ENCODE measurements at regions not wholly inside any gene's neighbourhood (a gene's known extent, or its start where the extent isn't known, plus 50 kb on each side); places are given as distances from the start of the nearest gene placed in this dataset.

GRCh38 chr5:18181575-18181974 is 547.3 kb downstream of the TAF11L14 start:
- no peak overlapping the region for H3K4me3 ChIP-seq (ENCODE audit: low read depth, low read length)
- no peak for TF ChIP-seq CTCF (IDR thresholded peaks at IDR 0.05; ENCODE audit: insufficient read depth, low read length)
- DNase-seq (ENCODE audit: low read depth), result no peak

- no peak for TF ChIP-seq CTCF (IDR thresholded peaks at IDR 0.05; ENCODE audit: insufficient read depth, low read length)
- no peak overlapping the region for H3K4me3 ChIP-seq (ENCODE audit: low read depth, low read length)
- no peak for DNase-seq (ENCODE audit: low read depth)
Observed at GRCh38 chr5:18195910-18196309, 561.6 kb downstream of the TAF11L14 start.

GRCh38 chr5:18197734-18198133 is 563.5 kb downstream of the TAF11L14 start:
- no peak overlapping the region for H3K4me3 ChIP-seq (ENCODE audit: low read depth, low read length)
- no peak for DNase-seq (ENCODE audit: low read depth)
- no peak for TF ChIP-seq CTCF (IDR thresholded peaks at IDR 0.05; ENCODE audit: insufficient read depth, low read length)

- no peak overlapping the region for H3K4me3 ChIP-seq (ENCODE audit: low read depth, low read length)
- no peak for DNase-seq (ENCODE audit: low read depth)
- no peak for TF ChIP-seq CTCF (IDR thresholded peaks at IDR 0.05; ENCODE audit: insufficient read depth, low read length)
Observed at GRCh38 chr5:18202164-18202563, 567.9 kb downstream of the TAF11L14 start.

GRCh38 chr5:18203296-18203695 is 569.0 kb downstream of the TAF11L14 start:
- H3K4me3 ChIP-seq (ENCODE audit: low read depth, low read length), result no peak overlapping the region
- no peak for DNase-seq (ENCODE audit: low read depth)
- TF ChIP-seq CTCF (IDR thresholded peaks at IDR 0.05; ENCODE audit: insufficient read depth, low read length), result no peak

- DNase-seq (ENCODE audit: low read depth), result no peak
- H3K4me3 ChIP-seq (ENCODE audit: low read depth, low read length), result no peak overlapping the region
- TF ChIP-seq CTCF (IDR thresholded peaks at IDR 0.05; ENCODE audit: insufficient read depth, low read length), result no peak
Observed at GRCh38 chr5:18213666-18214065, 579.4 kb downstream of the TAF11L14 start.

GRCh38 chr5:18216016-18216415 is 581.8 kb downstream of the TAF11L14 start:
- TF ChIP-seq CTCF (IDR thresholded peaks at IDR 0.05; ENCODE audit: insufficient read depth, low read length), result no peak
- no peak overlapping the region for H3K4me3 ChIP-seq (ENCODE audit: low read depth, low read length)
- no peak for DNase-seq (ENCODE audit: low read depth)

Measured in fibroblast of the aortic adventitia (primary cell).